ENCODE measurements at regions not wholly inside any gene's neighbourhood (a gene's known extent, or its start where the extent isn't known, plus 50 kb on each side); places are given as distances from the start of the nearest gene placed in this dataset.

GRCh38 chr7:85587785-85588184 lies 400.9 kb upstream of the SEMA3D start:
- Histone ChIP-seq H3K9me3 (no peaks in the 10 kb centered on the region), H3K36me3 (no peaks in the 10 kb centered on the region), H3K27me3 (no peaks in the 10 kb centered on the region), H3K27ac (no peak overlapping the region), H3K4me3 (replicated peaks in 1 of 3) (no peak overlapping the region), H3K4me1 (no peaks in the 10 kb centered on the region)
- TF ChIP-seq POLR2A (IDR thresholded peaks at IDR 0.05): no peak
- TF ChIP-seq, protein P1, sequence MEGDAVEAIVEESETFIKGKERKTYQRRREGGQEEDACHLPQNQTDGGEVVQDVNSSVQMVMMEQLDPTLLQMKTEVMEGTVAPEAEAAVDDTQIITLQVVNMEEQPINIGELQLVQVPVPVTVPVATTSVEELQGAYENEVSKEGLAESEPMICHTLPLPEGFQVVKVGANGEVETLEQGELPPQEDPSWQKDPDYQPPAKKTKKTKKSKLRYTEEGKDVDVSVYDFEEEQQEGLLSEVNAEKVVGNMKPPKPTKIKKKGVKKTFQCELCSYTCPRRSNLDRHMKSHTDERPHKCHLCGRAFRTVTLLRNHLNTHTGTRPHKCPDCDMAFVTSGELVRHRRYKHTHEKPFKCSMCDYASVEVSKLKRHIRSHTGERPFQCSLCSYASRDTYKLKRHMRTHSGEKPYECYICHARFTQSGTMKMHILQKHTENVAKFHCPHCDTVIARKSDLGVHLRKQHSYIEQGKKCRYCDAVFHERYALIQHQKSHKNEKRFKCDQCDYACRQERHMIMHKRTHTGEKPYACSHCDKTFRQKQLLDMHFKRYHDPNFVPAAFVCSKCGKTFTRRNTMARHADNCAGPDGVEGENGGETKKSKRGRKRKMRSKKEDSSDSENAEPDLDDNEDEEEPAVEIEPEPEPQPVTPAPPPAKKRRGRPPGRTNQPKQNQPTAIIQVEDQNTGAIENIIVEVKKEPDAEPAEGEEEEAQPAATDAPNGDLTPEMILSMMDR (IDR thresholded peaks at IDR 0.05): no peak
- intact Hi-C loops (cut with DNase I): no loop called here
- no peak for DNase-seq

- Histone ChIP-seq H3K27ac (no peak overlapping the region), H3K4me1 (no peaks in the 10 kb centered on the region), H3K4me3 (replicated peaks in 1 of 3) (no peak overlapping the region), H3K9me3 (no peaks in the 10 kb centered on the region), H3K27me3 (no peaks in the 10 kb centered on the region), H3K36me3 (no peaks in the 10 kb centered on the region)
- intact Hi-C loops (cut with DNase I): no loop called here
- no peak for DNase-seq
- WGBS, 2 donors: 56 to 58% methylated on average over 3 of the region's 3 CpGs
- TF ChIP-seq, protein P1 (IDR thresholded peaks at IDR 0.05): no peak
- no peak for TF ChIP-seq POLR2A (IDR thresholded peaks at IDR 0.05)
Measured at GRCh38 chr7:85586091-85586490, 399.2 kb upstream of the SEMA3D start.

DNA sequence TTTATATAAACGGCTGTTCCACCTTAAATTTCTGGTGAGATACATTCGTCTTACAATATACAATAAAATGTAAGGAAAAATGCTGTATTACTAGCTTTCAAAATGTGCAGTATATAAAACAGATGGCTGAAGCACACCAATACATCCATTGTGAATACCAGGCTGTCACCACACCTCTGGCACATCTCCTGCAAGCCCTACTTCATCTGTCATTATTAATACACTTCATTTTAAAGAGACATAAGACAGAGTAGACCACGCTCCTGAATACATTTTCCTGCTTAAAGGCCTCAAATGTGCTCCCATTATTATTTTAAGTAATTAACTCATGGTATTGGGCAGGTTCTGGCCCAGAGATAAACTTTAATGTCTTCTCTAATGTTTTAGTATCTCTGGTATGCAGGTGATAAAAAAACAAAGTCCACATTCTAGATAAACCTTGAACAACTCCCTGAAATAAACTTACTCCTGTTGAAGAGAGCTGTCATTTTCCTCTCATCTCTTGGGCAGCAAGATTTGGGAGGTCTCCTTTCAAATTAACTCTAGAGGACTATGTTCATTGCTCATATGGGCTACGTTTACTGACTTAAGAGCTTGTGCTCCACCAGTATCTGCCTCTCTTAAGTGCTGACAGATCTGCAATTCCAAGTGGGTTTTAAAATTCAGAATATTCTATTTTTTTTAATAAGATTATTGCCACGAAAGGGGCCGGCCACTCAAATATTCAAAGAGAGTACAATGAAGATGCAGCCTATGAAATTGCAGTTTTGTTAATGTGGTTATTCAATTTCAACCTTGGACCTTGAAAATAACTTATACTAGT lies 396.5 kb upstream of the SEMA3D start:
- TF ChIP-seq POLR2A (IDR thresholded peaks at IDR 0.05): no peak
- TF ChIP-seq, protein P1 (IDR thresholded peaks at IDR 0.05): no peak
- H3K27me3 ChIP-seq: no peaks in the 10 kb centered on the region
- H3K4me1 ChIP-seq: peaks cover 0 to 4% of the 10 kb centered on the region in 2 donors
- H3K36me3 ChIP-seq: no peaks in the 10 kb centered on the region
- no peak for DNase-seq
- WGBS, 2 donors: 89 to 90% methylated on average over 6 of the region's 6 CpGs
- H3K4me3 ChIP-seq (replicated peaks in 1 of 3): no peak overlapping the region
- intact Hi-C loops (cut with DNase I): no loop called here
- H3K9me3 ChIP-seq: no peaks in the 10 kb centered on the region
- H3K27ac ChIP-seq: no peak overlapping the region

DNA sequence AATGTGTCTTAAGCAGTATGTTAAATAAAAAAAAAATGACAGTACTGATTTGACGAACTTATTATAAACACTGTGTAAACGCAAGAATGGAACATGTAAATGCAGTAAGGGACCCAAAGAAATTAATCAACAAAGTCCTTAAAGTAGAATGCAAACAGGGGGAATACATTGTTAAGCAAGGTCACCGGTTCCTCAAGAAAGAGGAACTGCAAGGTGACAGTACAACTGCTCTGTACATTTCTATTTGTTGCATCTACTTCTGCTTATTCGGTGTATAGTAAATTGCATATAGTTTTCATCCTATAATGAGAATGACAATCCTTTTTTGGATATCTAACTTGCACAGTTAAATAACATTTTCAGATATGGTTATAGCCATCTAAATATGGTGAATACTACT lies 387.0 kb upstream of the SEMA3D start:
- Histone ChIP-seq H3K9me3 (no peaks in the 10 kb centered on the region), H3K27me3 (no peaks in the 10 kb centered on the region), H3K27ac (no peak overlapping the region), H3K36me3 (no peaks in the 10 kb centered on the region), H3K4me1 (peaks cover 0 to 6% of the 10 kb centered on the region in 2 donors), H3K4me3 (replicated peaks in 1 of 3) (no peak overlapping the region)
- DNase-seq: no peak
- TF ChIP-seq POLR2A (IDR thresholded peaks at IDR 0.05): no peak
- TF ChIP-seq, protein P1 (IDR thresholded peaks at IDR 0.05): no peak
- 86 to 89% methylated on average over 4 of the region's 4 CpGs for WGBS, 2 donors
- intact Hi-C loops (cut with DNase I): no loop called here

DNA sequence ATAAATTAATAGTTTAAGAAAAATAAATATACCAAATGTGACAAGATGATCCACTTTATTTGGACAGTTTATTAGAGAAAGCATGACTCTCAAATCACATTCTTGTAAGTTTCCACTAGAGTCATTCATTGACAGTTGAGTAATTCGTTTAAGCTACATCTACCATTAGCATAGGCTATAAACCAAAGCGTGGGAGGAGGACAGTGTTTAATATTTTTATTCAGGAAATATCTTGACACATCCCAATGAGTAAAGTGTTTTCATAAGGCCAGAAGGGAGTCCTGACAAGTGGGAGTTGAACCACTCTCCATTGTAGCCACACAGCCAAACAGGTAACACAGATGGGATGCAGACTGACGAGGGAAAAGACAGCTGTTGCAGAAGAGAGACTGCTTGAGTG lies 386.5 kb upstream of the SEMA3D start:
- Histone ChIP-seq H3K4me1 (peaks cover 0 to 2% of the 10 kb centered on the region in 2 donors), H3K27ac (no peak overlapping the region), H3K9me3 (no peaks in the 10 kb centered on the region), H3K36me3 (no peaks in the 10 kb centered on the region), H3K4me3 (replicated peaks in 1 of 3) (no peak overlapping the region), H3K27me3 (no peaks in the 10 kb centered on the region)
- WGBS, 2 donors: 73 to 82% methylated on average over 3 of the region's 3 CpGs
- no peak for DNase-seq
- TF ChIP-seq POLR2A (IDR thresholded peaks at IDR 0.05): no peak
- TF ChIP-seq, protein P1 (IDR thresholded peaks at IDR 0.05): no peak
- intact Hi-C loops (cut with DNase I): no loop called here
